ENCODE measurements at regions not wholly inside any gene's neighbourhood (a gene's known extent, or its start where the extent isn't known, plus 50 kb on each side); places are given as distances from the start of the nearest gene placed in this dataset.

DNA sequence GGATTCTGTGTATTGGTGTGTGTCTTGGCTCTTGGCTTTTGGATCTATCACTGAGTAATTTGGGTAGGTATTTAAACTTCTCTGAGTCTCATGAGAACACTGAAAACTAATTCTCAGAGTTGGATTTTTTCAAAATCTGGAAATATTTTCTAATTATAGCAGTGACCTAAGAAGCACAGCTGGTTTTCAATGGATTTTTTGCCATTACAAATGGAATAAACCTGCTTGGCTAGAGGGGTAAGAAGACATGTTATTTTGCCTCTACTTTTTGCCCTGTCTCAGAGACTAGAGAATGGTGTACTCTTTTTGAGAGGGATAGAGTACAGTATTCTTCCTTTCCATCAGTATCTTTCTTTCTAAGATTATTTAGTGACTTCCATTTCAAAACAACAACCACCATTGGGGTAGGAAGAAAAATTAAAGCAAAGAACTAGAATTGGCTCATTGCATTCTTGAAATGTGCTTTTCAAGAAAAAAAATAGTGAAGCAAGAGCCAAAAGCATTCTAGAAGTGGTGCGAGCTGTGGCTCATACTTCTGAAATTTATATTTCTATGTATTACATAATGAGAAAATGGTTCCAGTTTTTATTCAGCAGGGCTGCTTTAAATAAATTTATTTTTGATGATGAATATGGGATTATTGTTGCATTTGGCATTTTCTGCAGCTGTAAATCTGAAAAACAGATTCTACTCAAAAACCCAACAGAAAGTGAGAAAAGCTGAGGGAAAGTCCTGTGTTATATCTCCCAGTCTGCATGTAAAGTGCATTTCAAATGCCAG lies 850.2 kb upstream of the SLIT2 start:
- TF ChIP-seq EP300 (IDR thresholded peaks at IDR 0.05) (no peak), POLR2A (IDR thresholded peaks at IDR 0.05) (no peak)
- TF ChIP-seq, protein P1, sequence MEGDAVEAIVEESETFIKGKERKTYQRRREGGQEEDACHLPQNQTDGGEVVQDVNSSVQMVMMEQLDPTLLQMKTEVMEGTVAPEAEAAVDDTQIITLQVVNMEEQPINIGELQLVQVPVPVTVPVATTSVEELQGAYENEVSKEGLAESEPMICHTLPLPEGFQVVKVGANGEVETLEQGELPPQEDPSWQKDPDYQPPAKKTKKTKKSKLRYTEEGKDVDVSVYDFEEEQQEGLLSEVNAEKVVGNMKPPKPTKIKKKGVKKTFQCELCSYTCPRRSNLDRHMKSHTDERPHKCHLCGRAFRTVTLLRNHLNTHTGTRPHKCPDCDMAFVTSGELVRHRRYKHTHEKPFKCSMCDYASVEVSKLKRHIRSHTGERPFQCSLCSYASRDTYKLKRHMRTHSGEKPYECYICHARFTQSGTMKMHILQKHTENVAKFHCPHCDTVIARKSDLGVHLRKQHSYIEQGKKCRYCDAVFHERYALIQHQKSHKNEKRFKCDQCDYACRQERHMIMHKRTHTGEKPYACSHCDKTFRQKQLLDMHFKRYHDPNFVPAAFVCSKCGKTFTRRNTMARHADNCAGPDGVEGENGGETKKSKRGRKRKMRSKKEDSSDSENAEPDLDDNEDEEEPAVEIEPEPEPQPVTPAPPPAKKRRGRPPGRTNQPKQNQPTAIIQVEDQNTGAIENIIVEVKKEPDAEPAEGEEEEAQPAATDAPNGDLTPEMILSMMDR (IDR thresholded peaks at IDR 0.05) = no peak
